SK-N-SH (cell line): ENCODE measurements at regions not wholly inside any gene's neighbourhood (a gene's known extent, or its start where the extent isn't known, plus 50 kb on each side); places are given as distances from the start of the nearest gene placed in this dataset.

Experiments used
- CTCF ChIP-seq: fragments of 200-600 bp; sonication (generic); IDR thresholded peaks from 2 replicates; pipeline ENCODE4 v1.6.1; 2017; ENCODE audit warnings: antibody characterized with exemption, mild to moderate bottlenecking, moderate library complexity
- EP300 ChIP-seq, 2 experiments: IDR thresholded peaks; 2 replicates each; pipeline versions ENCODE4 v1.4.0 to v1.6.1; 2012; ENCODE audit warnings: borderline replicate concordance in 1 of 2, low read depth in 1 of 2, low read length in 1 of 2
- EZH2phosphoT487 ChIP-seq: fragments of 200-600 bp; sonication (generic); IDR thresholded peaks from 2 replicates; pipeline ENCODE4 v1.6.1; 2017; ENCODE audit warnings: low read depth, mixed run types, mild to moderate bottlenecking, antibody characterized with exemption, moderate library complexity, borderline replicate concordance
- FOXM1 ChIP-seq: IDR thresholded peaks from 2 replicates; pipeline ENCODE4 v1.4.0; 2012; ENCODE audit warnings: low read depth, mild to moderate bottlenecking
- JUND ChIP-seq: IDR thresholded peaks from 2 replicates; pipeline ENCODE4 v1.4.0; 2012
- NFIC ChIP-seq: IDR thresholded peaks from 2 replicates; pipeline ENCODE4 v1.4.0; 2012; ENCODE audit warnings: borderline replicate concordance
- POLR2AphosphoS5 ChIP-seq: IDR thresholded peaks from 2 replicates; pipeline ENCODE4 v1.6.1; 2012; ENCODE audit warnings: low read depth, low read length
- RAD21 ChIP-seq: IDR thresholded peaks from 2 replicates; pipeline ENCODE4 v1.6.1; 2012; ENCODE audit warnings: mild to moderate bottlenecking, low read length
- REST ChIP-seq: IDR thresholded peaks from 2 replicates; pipeline ENCODE4 v1.6.1; 2012; ENCODE audit warnings: mild to moderate bottlenecking, low read depth, low read length, moderate library complexity
- RFX5 ChIP-seq: IDR thresholded peaks from 2 replicates; pipeline ENCODE4 v1.6.1; 2012; ENCODE audit warnings: mild to moderate bottlenecking, improper control_type of control experiment, low read length
- SIN3A ChIP-seq: IDR thresholded peaks from 2 replicates; pipeline ENCODE4 v1.6.1; 2012; ENCODE audit warnings: low read depth, mild to moderate bottlenecking, low read length, moderate library complexity, borderline replicate concordance
- TCF12 ChIP-seq: IDR thresholded peaks from 2 replicates; pipeline ENCODE4 v1.4.0; 2012

DNA sequence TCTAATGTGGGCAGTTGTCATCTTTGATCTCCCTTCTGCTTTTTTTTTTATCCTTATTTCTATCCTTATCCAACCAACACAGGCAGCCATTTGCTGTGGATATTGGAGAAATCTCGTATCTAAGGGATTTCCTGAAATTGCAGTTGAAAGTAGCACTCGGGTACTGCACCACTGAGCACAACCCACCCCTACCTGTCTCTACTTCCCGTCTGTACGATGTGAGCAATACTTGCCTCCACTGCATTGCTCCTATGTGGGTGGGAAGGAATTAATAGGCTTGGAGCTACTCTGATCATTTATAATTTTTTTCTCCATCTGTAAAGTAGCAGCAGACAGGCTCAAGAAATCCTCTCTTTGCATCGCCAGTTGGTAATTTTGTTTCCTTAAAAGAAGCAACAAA is 300.4 kb downstream of the SNAPC1 start:
- TF ChIP-seq CTCF, result no peak
- TF ChIP-seq NFIC, result no peak
- no peak for TF ChIP-seq SIN3A
- TF ChIP-seq TCF12, result no peak
- no peak for TF ChIP-seq EP300 (IDR thresholded peaks at IDR 0.05; ENCODE audit: borderline replicate concordance in 1 of 2, low read depth in 1 of 2, low read length in 1 of 2)
- TF ChIP-seq REST, result no peak
- TF ChIP-seq RAD21, result no peak
- no peak for TF ChIP-seq JUND
- no peak for TF ChIP-seq EZH2phosphoT487
- TF ChIP-seq RFX5, result no peak
- no peak for TF ChIP-seq FOXM1
- no peak for TF ChIP-seq POLR2AphosphoS5
